NCI-H345 (cell line): ENCODE measurements at regions not wholly inside any gene's neighbourhood (a gene's known extent, or its start where the extent isn't known, plus 50 kb on each side); places are given as distances from the start of the nearest gene placed in this dataset.

Source experiments
- DNase-seq: peaks from one replicate; lab custom pipeline; 2025; lab: John Stamatoyannopoulos, UW

DNA sequence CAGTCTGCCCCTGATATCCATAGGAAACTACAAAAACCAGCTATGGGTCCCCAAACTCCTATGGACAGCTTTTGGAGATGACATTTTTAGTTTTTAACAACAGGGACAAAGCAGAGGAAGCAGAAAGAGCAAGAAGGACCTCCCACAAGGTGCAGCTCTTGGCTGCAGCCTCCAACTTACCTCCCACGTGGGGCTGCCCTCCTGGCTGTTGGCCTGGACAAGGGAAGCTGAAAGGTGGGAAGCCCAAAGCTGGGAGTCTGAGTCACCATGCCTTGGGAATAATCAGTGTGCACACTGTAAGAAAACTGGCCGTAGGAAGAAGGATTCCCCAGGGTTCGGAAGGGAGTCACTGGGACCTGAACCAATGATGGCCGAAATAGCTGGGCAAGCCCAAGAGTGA, 51.8 kb upstream of the PAX1 start:
- DNase-seq: no peak

DNA sequence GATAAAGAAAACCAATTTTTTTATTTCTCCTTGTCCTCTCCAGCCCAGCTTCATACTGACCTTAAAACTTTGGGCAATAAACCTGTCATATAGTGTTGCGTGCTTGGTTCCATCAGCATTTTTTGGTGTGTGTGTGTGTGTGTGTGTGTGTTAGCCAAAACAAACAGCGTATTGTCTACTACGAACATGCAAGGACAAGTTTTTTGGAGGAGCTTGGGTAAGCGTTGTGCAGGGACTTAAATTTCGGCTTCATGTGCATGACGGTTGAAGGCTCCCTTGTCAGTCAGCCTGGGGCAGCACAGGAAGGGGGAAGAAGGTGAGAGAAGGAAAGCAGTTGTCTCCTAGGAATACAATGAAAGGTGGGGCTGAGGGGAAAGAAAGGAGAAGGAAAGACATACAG, 62.0 kb upstream of the PAX1 start:
- DNase-seq: no peak

DNA sequence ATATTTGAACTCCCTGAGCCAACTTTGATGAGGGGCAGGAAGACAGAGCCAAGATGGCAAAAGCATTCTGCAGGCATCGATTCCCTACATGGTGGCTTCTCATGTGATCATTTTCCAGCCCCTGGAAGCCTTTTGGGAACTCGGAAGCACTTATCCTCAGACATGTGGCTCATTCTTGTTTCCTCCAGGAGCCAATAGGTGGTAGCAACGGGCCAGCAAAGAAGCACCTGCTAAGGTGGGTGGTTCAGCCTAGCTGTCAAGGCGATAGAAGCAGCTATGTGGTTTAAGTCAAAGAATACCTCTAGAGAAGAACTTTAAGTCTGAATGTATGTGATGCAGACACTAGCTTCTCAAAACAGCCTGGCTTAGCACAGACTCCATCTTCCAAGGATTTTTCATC, 64.9 kb upstream of the PAX1 start:
- peak; percentile 64 for DNase-seq

DNA sequence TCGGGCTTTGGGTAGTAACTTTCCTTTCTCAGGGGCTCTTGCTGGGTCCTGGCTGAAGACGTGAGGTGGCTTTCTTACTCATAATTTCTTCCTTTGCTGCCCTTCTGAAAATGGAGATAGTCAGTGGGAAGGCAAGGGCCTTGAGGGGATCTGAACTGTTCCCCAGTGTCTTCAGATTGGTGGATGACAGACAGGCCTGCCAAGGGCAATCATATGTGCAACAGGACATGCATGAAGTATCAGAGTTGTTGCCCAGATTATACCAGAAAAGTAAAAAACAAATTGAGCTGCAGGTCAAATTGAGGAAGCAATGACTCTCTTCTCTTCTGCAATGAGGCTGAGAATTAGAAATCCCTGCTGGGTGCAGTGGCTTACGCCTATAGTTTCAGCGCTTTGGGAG, 71.6 kb upstream of the PAX1 start:
- no peak for DNase-seq

GRCh38 chr20:21632735-21633053, 72.8 kb upstream of the PAX1 start:
- no peak for DNase-seq

- DNase-seq: no peak
These were observed 73.3 kb upstream of the PAX1 start for GRCh38 chr20:21632031-21632734.

GRCh38 chr20:21628800-21629199, 76.7 kb upstream of the PAX1 start:
- no peak for DNase-seq

DNA sequence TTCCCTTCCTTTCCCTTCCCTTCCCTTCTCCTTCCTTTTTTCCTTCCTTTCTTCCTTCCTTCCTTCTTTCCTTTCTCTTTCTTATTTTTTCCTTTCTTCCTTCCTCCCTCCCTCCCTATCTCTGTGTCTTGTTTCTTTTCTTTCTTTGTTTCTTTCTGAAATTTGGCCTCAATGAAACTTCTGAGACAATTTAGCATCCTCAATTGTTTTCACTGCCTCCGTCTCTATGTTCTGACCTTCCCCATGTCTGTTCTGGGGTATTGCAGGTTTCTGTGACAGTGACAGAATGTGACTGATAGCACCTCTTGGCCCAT, 81.7 kb upstream of the PAX1 start:
- no peak for DNase-seq

DNA sequence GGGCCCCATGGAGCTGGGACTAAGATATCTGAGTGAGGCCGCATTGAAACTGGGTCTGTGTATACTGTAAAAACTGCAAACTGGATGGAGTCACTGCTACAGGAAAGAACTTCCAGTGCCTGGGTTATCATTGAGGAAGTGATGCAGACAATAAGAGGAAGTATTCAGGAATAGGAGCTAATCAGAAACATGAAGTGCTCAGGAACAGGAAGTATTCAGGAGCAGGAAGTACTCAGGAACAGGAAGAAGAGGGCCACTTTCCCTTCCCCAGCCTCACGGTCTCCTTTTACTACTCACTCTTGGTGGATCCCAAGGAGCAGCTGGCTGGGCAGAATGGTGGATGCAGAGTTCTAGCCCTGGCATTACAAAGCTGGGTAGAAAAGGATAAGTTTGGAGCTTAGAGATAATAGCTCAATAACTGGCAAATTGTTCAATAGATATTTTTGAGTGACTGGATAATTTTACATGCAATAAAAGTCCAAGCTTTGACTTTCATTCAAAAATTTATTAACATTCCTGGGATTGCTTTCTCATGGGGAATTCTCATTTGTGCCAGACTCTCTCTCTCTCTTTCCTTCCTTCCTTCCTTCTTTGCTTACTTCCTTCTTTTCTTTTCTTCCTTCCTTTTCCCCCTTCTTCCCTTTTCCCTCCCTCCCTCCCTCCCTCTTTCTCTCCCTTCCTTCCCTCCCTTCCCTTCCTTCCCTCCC, 82.2 kb upstream of the PAX1 start:
- no peak for DNase-seq

DNA sequence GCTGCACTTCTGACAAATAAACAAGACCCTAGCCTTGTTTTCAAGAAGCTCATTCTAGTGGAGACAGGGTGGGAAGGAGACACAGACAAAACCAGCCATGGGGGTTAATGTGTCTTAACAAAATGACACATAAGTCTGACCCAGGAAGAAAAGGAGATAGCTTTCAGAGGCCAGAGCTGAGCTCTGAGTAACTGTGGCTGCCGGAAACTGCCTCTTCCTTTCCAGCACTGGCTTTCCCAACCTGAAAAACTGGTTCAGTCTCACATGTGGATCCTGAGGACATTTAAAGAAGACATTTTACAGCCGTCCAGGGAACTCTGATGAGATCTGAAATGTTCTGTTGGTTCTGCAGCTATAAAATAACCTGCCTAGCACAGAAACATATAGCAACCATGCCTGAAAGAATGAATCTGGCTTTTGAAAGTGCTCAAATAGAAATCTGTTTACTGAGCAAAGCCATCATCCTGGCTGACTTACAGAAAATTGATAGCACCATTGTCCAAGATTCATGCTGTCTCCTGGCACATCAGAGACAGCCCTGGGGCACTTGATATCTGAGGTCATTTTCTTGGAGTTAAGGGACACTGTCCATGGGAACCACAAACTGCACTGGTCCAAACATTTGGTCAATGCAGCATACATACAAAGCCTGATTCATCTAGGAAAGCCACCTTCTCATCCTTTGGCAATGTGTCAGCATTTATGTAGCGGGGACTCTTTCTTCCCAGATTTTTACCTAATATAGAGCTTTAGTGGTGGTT, 83.2 kb upstream of the PAX1 start:
- DNase-seq: no peak

- no peak for DNase-seq
These were observed 86.6 kb upstream of the PAX1 start for GRCh38 chr20:21618759-21619416.

DNA sequence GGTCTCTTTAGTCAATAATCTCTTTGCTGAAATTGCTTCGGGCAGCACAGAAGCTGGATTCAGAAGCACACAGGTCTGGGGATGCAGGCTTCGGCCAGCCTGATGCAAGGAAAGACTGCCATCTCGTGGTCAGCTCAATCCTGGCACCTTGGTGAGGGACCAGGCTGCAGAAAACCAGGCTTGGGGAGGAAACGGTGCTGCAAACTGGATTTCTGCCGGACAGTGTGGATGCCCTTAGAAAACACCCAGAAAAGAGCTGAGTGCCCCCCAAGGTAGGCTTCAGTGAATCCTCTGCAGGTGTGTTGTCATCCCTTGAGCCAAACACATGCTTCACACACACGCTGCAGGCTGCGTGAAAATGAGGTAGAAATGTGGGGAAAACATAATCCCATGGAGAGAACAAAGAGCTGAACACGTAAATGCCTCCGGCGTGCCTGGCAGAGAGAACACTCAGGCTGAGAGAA, 89.8 kb upstream of the PAX1 start:
- DNase-seq: peak; percentile 86

DNA sequence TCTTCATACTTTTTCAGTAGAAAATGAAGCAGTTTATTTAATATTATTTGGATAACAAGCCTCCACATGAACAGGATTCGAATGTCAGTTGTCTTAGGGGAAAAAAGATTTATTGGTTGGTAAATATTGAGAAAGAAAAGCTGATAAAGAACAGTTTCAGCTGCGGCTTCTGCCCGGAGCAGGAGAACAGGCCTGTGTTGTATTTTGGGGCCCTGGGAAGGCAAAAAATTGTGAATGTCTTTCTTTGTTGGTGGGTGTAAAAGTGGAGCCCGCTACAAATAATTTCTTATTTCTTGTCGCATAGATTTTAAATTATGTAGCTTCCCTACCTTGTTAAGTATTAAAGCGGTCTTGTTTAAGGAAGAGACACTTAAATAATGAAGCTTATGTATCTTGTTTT, 90.5 kb upstream of the PAX1 start:
- DNase-seq: no peak

DNA sequence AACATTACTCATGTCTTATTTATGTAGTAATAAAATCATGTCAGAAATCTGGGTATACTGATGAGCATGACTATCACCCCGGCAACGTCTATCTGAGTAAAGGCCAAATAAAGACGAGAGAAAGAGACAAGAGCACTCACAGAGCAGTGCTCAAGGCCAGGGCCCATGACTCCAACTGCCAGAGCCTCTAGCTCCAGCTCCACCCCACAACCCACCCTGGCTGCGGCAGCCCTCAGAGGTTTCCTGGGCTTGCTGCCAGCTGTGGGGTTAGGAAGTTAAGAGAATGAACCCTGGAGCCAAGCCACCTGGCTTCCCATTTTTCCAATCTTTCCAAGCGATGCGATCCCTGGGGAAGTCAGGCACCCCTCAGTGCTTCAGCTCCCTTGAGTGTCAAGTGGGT, 92.0 kb upstream of the PAX1 start:
- DNase-seq: peak; percentile 93

DNA sequence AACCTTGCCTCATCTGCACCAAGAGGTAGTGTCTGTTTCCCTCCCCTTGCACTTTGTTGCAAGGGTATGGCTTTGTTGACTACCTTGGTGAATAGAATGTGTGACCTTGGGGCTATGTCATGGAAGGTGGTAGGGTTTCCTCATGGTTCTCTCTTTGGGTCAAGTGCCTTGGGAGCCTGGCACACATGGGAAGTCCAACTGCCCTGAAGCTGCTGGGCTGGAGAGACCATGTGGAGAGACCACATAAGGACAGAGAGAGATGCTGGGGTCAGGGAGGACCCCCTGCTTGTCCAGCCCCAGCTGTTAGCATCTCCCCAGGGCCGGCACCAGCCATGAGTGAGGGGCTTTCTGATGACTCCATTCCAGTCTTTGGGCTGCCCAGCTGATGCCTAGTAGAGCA, 95.5 kb upstream of the PAX1 start:
- no peak for DNase-seq

DNA sequence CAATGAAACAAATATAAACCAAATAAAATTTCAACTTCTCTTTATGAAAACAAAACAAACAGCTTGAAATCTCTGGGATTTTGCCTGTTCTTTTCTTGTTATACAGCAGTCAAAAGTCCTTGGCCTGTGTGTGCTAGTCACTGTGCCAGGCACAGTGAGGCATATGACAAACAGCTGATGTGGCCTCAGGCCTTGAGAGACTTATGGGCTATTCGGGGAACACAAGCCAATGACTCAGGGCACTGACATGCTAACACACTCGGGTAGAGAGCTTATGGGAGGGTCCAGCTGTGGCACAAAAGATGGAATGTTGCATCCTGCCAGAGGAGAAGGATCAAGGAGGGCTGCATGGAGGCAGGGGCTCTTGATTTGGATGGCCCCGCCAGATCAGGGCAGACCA, 95.4 kb upstream of the NKX2-2 start:
- DNase-seq: no peak

GRCh38 chr20:21608777-21609176, 94.9 kb upstream of the NKX2-2 start:
- DNase-seq: no peak

DNA sequence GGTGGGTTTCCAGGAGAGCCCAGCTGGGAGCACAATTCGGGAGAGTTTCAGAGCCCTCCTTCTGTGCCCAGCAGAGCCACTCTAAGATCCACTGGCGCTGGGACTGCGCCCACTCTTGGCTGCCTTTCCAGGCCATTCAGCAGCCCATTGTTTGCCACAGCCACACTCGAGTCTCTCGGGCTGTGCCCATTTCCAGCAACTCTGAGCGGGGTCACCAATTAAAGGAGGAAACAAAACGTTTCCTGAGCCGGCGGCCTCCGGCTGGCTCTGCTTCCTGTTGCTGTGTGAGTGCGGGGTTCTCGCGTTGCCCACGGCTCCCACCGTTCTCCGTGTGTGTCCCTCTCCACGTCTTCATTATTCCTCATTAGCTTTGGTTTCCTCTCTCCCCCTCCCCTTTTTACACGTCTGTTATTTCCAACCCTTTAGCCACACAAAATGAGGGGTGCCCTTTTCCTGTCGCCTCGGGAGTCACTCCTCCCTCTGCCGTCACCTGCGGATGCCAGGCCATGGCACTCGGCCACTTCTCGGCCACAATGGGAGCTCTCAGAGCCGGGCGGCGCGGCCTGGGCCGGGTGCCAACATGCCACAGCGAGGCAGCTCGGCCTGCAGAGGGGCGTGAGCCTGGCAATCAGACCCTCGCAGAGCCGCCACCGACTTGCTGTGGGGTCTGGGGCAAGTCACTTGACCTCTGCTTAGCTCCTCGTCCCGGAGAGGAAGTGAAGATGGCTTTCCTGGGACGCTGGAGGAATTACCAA, 94.3 kb upstream of the NKX2-2 start:
- peak; percentile 91 for DNase-seq

- DNase-seq: no peak
These were observed 87.9 kb upstream of the NKX2-2 start for GRCh38 chr20:21601799-21602198.

DNA sequence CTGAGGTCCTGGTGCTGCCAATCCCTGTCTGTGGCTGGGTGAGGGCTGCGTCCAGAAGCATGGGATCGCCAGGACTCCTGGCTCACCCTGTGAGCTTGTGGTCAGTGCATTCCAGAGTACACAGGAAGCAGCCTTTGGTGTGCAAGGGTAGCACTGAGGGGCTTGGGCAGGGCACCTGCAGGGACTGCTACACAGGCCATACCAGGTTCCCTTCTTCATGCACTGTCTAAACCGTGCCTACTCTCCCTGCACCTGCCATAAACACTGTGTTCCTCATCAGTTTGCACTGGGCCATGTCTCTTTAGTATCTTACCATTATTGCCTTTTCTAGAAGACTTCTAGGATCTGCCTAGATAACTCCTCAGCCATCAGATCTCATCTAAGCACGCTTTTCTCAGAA, 72.8 kb upstream of the NKX2-2 start:
- no peak for DNase-seq

- peak; percentile 71 for DNase-seq
These were observed 69.8 kb upstream of the NKX2-2 start for GRCh38 chr20:21583486-21584168.

GRCh38 chr20:21577551-21577950, 63.7 kb upstream of the NKX2-2 start:
- no peak for DNase-seq
